22Rv1 (cell line): ENCODE measurements at regions not wholly inside any gene's neighbourhood (a gene's known extent, or its start where the extent isn't known, plus 50 kb on each side); places are given as distances from the start of the nearest gene placed in this dataset.

Experiments used
- CTCF ChIP-seq: fragments of 450-650 bp; IDR thresholded peaks from 2 replicates; pipeline ENCODE4 v1.5.1; 2017; ENCODE audit warnings: mild to moderate bottlenecking
- ZFX ChIP-seq: fragments of 450-650 bp; IDR thresholded peaks from 2 replicates; pipeline ENCODE4 v1.6.1; 2017; ENCODE audit warnings: antibody characterized with exemption, borderline replicate concordance

- TF ChIP-seq CTCF: no peak
- TF ChIP-seq ZFX: no peak
Observed at GRCh38 chr12:88743946-88744685, 163.8 kb upstream of the KITLG start.
